Activated T-cell treated with anti-CD3 and anti-CD28 coated beads, Interleukin-2, amount 50 U/mL, for 4 hours (primary cell): ENCODE measurements at regions not wholly inside any gene's neighbourhood (a gene's known extent, or its start where the extent isn't known, plus 50 kb on each side); places are given as distances from the start of the nearest gene placed in this dataset.
A peak's percentile ranks its signal among the peaks of the same experiment; 100 is the strongest.
"Not testable (repeated sequence)": the region's sequence is repeated elsewhere in the genome, so short reads cannot be mapped to it uniquely, and the experiment has no call there.

ENCODE experiments used
- ATAC-seq, 2 donors: fragments of 200-7000 bp; cut with Tn5 transposase; one replicate each; pipeline ENCODE4 v1.10.0; 2021
- DNase-seq: peaks from one replicate; pipeline ENCODE4 v3.0.0-alpha.2; 2020
- H3K27me3 Mint-ChIP-seq: one replicate; pipeline ENCODE4 v1.8.0; 2021; ENCODE audit warnings: low read depth, mixed read lengths
- H3K36me3 Mint-ChIP-seq: one replicate; pipeline ENCODE4 v1.8.0; 2022; ENCODE audit warnings: mixed read lengths; ENCODE audit not compliant: insufficient read depth
- H3K4me1 Mint-ChIP-seq: one replicate; pipeline ENCODE4 v1.8.0; 2021; ENCODE audit warnings: low read depth, mixed read lengths
- H3K4me3 Mint-ChIP-seq: one replicate; pipeline ENCODE4 v1.8.0; 2021; ENCODE audit warnings: mild to moderate bottlenecking, moderate library complexity, mixed read lengths
- H3K9me3 Mint-ChIP-seq: one replicate; pipeline ENCODE4 v1.8.0; 2021; ENCODE audit warnings: mixed read lengths

DNA sequence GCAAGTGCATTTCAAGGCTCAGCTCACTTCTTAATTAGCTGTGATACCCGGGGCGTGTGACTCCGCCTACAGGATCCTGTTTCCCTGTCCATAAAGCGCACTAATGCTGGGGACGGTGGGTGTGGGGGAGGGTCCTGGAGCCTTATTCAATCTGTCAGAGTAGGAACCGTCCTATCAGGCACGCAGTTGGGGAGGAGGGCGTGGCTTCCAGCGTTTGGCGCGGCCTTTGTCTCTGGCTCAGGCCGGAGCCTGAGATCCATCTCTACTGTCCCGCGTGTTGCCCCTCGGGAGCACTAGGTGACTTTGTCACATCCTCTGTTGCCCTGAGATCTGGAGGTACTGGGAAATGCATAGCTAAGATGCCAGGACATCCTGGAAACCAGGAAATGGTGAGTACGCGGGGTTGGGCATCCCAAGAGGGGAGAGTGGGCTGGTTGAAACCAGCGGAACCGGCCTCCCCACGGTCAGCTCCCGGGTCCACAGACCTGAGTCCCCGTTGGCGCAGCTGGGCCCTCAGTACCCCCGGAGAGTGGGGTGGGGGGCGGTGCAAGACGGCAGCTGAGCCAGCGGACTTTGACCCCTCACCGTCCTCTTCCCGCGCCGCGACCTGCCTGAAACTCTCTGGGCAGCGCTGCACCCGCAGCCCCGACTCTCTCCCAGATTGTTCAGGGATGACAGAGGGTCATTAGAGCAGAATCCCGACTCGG is 104.4 kb upstream of the ZNF92 start:
- peaks cover 42% of the 10 kb centered on the region for H3K27me3 Mint-ChIP-seq
- ATAC-seq, result peak; percentile 84 to 89
- H3K9me3 Mint-ChIP-seq, result peaks cover 13% of the 10 kb centered on the region

DNA sequence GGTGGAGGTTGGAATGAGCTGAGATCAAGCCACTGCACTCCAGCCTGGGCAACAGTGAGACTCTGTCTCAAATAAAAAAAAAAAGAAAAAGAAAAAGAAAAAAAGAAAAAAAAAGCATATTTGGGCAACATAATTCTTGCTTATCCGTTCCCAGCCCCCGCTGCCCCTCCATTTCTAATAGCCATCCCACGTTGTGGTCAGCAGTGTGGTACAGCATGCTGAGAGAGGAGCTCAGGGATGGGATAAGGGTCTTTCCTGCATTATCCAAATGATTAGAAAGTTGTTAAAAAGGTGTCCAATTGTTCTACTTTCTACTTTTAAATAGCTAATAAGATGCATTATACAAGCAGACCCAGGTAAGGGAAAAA is 104.9 kb upstream of the ZNF92 start:
- Mint-ChIP-seq H3K36me3 (peaks cover under 1% of the 10 kb centered on the region), H3K27me3 (peaks cover 40% of the 10 kb centered on the region), H3K4me1 (peaks cover 10% of the 10 kb centered on the region), H3K9me3 (peaks cover 8% of the 10 kb centered on the region), H3K4me3 (no peak overlapping the region)
- ATAC-seq (no peak), DNase-seq (no peak)

More for the DNA sequence above, 104.4 kb upstream of the ZNF92 start:
- DNase-seq, result no peak
- H3K4me3 Mint-ChIP-seq, result peak overlapping the region; percentile 67
- peaks cover 1% of the 10 kb centered on the region for H3K36me3 Mint-ChIP-seq
- H3K4me1 Mint-ChIP-seq, result peaks cover 10% of the 10 kb centered on the region

DNA sequence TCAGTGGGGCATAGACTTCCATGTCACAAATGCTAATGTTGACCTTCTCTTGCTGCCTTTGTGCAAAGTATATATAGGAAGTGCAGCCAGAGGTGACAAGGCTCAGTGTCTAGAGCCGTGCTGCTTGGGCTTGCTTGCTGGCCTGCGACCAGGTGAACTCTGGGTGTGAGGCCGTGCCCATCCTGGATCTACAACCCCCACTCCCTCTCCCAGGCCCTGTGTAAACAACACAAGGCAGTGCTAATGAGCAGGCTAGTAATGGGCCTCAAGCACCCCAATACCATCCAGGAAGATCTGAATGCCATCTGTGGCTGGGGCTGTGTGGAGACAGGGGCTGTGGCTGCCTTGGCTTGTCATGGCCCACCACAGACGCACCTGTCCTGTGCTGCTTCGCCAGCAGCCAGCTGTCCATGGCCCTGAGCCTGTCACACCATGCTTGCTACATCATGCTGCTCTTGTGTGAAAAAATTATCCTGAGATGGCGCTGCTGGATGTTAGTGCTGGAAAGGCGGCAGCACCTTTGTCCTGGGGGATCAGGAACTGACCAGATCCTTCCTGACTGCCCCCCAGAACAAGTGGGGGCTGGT is 107.6 kb upstream of the ZNF92 start:
- peaks cover 25% of the 10 kb centered on the region for H3K27me3 Mint-ChIP-seq
- ATAC-seq (no peak), DNase-seq (no peak)
- no peaks in the 10 kb centered on the region for H3K36me3 Mint-ChIP-seq
- H3K4me1 Mint-ChIP-seq, result peaks cover 10% of the 10 kb centered on the region
- no peak overlapping the region for H3K4me3 Mint-ChIP-seq
- H3K9me3 Mint-ChIP-seq, result no peaks in the 10 kb centered on the region

DNA sequence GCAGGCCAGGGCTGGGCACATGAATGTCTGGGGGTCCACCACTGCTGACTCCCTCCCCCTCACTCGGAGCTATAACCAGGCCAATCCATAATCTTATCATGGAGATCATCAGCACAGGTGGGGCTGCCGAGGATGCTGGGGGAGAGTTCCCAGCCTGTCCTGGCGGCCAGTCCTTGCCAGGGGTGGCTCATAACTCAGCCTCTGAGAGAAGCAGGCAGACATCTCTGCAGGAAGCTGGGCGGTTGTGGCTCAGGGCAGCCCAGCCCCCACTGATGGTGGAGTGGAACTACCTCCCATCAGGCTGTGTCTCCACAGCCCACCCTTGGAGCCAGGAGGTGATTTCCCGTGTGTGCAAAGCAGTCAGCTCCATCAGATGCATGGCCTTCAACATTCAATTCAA is 109.4 kb upstream of the ZNF92 start:
- H3K4me3 Mint-ChIP-seq, result no peak overlapping the region
- peaks cover 13% of the 10 kb centered on the region for H3K27me3 Mint-ChIP-seq
- ATAC-seq, result no peak
- H3K9me3 Mint-ChIP-seq, result no peaks in the 10 kb centered on the region
- H3K4me1 Mint-ChIP-seq, result peaks cover 3% of the 10 kb centered on the region
- DNase-seq, result no peak
- no peaks in the 10 kb centered on the region for H3K36me3 Mint-ChIP-seq

DNA sequence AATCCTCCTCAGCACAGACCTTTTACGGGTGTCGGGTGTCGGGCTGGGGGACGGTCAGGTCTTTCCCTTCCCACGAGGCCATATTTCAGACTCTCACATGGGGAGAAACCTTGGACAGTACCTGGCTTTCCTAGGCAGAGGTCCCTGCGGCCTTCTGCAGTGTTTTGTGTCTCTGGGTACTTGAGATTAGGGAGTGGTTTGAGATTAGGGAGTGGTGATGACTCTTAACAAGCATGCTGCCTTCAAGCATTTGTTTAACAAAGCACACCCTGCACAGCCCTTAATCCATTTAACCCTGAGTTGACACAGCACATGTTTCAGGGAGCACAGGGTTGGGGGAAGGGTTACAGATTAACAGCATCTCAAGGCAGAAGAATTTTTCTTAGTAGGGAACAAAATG is 113.0 kb upstream of the ZNF92 start:
- not testable (repeated sequence) for H3K4me1 Mint-ChIP-seq, ATAC-seq, H3K4me3 Mint-ChIP-seq, DNase-seq, H3K27me3 Mint-ChIP-seq, H3K36me3 Mint-ChIP-seq, H3K9me3 Mint-ChIP-seq

DNA sequence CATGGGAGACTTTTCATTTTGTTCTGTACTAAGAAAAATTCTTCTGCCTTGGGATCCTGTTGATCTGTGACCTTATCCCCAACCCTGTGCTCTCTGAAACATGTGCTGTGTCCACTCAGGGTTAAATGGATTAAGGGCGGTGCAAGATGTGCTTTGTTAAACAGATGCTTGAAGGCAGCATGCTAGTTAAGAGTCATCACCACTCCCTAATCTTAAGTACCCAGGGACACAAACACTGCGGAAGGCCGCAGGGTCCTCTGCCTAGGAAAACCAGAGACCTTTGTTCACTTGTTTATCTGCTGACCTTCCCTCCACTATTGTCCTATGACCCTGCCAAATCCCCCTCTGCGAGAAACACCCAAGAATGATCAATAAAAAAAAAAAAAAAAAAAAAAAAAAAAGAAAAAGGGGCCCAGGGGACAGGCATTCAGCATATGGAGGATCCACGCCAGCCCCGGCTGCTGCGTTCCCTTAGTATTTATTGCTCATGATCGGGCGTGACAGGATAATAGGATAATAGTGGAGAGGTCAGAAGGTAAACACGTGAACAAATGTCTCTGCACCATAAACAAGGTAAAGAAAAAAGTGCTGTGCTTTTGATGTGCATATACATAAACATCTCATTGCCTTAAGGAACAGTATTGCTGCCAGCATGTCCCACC is 113.7 kb upstream of the ZNF92 start:
- not testable (repeated sequence) for DNase-seq, H3K4me3 Mint-ChIP-seq, H3K27me3 Mint-ChIP-seq, H3K36me3 Mint-ChIP-seq, ATAC-seq, H3K9me3 Mint-ChIP-seq, H3K4me1 Mint-ChIP-seq

DNA sequence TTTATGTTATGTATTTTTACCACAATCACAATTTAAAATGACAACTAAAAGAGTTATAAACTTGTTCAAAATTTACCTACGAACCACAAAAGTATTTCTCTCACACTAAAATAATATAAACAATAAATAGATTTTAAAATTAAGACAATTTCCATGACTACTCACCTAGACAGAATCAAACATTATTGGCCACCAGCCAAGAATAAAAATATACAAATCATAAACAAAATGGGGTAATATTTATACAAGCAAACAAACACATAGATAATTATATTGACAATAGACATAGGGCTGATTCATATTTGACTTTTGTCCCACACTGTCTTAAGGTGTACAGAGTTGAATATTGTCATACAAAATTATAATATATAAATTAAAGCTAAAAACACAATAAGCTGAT is 119.6 kb upstream of the ZNF92 start:
- DNase-seq (no peak), ATAC-seq (no peak)
- Mint-ChIP-seq H3K9me3 (no peaks in the 10 kb centered on the region), H3K4me1 (peaks cover 5% of the 10 kb centered on the region), H3K4me3 (no peak overlapping the region), H3K27me3 (peaks cover 22% of the 10 kb centered on the region), H3K36me3 (no peaks in the 10 kb centered on the region)

DNA sequence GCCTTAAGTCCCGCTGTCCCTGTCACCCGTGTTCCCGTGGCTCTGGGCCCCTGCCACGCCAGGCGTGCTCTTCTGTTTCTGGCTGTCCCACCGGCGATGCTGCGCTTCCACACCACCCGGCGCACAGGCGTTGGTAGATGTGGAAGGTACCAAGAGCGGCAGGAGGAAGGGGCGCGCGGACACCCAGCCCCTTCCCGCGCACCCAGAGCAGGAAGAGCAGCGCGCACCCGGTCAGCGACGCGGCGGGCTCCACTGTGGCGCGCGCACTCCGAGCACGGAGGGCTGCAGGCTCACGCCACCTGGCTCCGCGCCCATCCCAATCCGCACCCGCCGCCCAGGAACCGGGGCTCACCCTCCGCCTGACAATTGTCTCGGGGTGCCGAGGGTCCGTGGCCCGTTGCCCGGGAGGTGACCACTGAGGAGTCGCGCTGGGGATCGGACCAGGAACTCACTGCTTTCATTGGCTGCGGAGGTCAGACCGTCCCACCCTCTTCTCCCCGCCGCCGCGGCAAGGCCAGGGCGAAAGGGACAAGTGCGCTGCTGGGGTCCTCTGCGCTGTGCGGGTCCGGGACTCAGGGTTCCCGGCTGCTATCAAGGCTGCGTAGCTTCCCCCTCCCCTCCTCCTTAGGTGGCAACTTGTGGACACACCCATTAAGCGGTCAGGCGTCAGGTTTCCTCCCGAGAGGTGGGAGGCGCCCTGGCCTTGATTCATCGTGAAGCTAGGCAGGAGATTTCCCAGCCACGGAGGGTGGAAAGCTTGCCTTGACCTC is 121.6 kb upstream of the ZNF92 start:
- H3K4me1 Mint-ChIP-seq, result peaks cover 5% of the 10 kb centered on the region
- H3K9me3 Mint-ChIP-seq, result no peaks in the 10 kb centered on the region
- H3K27me3 Mint-ChIP-seq, result peaks cover 22% of the 10 kb centered on the region
- DNase-seq, result no peak
- peak; percentile 67 to 78 for ATAC-seq
- peak overlapping the region; percentile 82 for H3K4me3 Mint-ChIP-seq
- H3K36me3 Mint-ChIP-seq, result no peaks in the 10 kb centered on the region

DNA sequence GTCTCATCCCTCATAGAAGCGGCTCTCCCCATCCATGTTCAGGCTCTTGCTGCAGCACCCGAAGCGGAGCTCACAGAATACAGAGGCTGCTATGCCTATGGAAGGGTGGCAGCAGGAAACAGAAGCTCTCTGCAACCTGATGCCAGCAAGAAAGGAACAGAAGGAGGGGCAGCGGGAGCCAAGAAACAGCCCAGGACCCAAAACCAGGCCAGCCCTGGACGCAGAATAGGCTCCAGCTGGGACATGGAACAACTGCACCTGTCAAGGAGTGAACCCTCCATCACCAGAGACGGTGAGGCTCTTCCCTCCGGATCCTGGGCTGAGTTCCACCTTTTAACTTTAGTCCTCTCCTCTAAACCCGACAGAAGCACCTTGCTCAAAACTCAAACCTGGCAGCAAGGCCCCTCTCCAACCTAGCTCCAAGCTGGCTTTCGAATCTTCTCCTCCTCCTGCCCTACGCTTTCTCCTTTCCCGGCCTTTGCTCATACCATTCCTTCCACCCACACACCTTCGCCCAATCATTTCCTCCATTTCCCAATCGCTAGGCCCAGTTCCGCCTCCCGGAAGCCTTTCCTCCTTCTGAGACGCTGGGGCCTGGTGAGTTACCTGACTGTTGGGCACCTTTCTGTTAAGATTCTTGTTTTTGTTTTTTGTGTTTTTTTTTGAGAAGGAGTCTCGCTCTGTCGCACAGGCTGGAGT is 122.8 kb upstream of the ZNF92 start:
- no peak for ATAC-seq
- peaks cover 5% of the 10 kb centered on the region for H3K4me1 Mint-ChIP-seq
- H3K27me3 Mint-ChIP-seq, result peaks cover 22% of the 10 kb centered on the region
- H3K9me3 Mint-ChIP-seq, result no peaks in the 10 kb centered on the region
- no peak for DNase-seq
- peak overlapping the region; percentile 82 for H3K4me3 Mint-ChIP-seq
- no peaks in the 10 kb centered on the region for H3K36me3 Mint-ChIP-seq

DNA sequence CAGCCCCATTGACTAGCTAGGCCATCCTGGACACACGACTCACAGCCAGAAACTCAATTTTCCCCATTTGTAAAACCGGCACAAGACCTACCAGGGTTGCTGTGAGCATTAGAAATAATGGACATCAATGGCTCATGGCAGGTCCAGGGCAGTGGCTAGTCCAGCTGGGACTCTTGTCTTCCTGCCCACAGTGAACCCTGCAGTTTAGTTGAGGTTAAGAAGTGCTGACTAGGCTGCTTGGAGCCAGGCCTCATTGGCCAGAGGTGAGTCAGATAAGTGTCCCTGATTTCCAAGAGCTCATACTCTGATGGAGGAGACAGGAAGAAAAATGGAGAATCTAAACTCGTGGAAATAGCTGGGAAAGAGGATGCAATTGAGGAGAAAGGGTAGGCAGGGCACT is 123.4 kb upstream of the ZNF92 start:
- H3K36me3 Mint-ChIP-seq, result no peaks in the 10 kb centered on the region
- peaks cover 22% of the 10 kb centered on the region for H3K27me3 Mint-ChIP-seq
- H3K4me3 Mint-ChIP-seq, result no peak overlapping the region
- H3K4me1 Mint-ChIP-seq, result peaks cover 5% of the 10 kb centered on the region
- no peak for DNase-seq
- no peaks in the 10 kb centered on the region for H3K9me3 Mint-ChIP-seq
- ATAC-seq, result no peak

DNA sequence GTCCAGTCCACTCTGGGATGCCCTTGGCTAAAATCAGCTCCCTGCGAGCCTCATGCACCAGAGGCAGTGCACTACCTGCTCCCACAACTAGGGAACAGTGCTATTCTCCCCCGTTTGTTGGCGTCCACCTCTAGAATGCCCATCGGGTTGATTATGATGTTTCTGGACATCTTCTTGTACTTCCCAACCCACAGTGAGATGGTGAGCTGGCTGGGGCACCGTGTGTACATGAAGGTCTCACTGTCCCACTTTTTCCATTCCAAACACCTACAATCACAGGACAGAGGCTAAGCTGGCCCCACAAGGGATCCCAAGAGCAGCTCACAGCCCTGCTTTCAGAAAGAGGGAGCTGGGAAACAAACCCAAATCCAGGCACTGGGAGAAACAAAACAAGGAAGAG is 126.2 kb upstream of the ZNF92 start:
- DNase-seq, result no peak
- Mint-ChIP-seq H3K9me3 (no peaks in the 10 kb centered on the region), H3K27me3 (peaks cover 15% of the 10 kb centered on the region), H3K4me3 (no peak overlapping the region), H3K36me3 (no peaks in the 10 kb centered on the region), H3K4me1 (peaks cover 3% of the 10 kb centered on the region)
- ATAC-seq, result no peak

DNA sequence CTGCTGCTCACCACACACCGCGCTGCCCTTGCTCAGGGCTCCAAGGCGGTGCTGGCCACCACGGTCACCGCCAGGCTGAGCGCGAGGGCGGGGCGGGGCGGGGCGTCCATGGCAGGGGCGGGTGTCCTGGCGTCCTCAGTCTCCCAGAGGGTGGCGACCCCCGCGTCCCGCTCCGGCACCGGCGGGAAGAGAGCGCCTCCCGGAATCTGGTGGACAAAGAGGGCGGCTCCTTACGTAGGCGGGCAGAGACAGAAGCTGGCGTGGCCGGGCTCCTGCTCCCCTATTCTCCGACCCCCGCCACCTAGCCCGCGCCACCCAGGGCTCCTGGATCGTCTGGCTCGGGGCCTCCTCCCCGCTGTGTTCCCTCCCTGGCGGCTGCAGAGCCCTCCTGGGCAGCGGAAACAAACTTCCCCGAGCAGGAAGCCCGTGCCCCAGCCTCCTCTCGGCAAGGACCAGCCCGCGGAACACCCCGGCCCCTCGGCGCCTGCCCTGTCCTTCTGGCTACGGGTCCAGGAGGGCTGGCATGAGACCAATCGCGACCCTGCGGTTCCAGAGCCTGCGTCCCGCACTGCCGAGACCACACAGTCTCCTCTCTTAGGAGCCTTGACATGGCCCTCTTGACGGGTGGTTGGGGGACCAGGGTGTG is 133.8 kb upstream of the ZNF92 start:
- H3K4me3 Mint-ChIP-seq, result peak overlapping the region; percentile 64
- ATAC-seq, result peak; percentile 67 to 70
- H3K27me3 Mint-ChIP-seq, result peaks cover 35% of the 10 kb centered on the region
- H3K9me3 Mint-ChIP-seq, result no peaks in the 10 kb centered on the region
- no peak for DNase-seq
- H3K36me3 Mint-ChIP-seq, result no peaks in the 10 kb centered on the region
- H3K4me1 Mint-ChIP-seq, result peaks cover 6% of the 10 kb centered on the region

DNA sequence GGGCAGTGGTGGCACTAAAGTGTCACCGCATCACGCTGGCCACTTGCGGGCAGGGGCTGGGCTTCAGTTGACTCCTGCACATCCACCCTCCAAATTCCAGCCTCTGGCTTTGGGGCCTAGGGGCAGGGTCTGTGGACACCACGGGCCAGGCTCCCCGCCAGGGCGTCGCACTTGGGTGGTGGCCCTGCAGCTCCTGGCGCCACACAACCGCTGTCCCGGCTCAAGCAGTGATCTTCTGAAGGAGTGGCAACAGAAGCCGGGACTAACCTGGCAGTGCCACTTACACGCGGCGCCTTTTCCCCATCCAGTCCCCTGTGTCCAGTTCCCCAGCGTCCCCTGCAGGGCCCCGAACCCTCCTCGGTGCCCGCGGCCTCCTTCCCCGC is 134.3 kb upstream of the ZNF92 start:
- Mint-ChIP-seq H3K9me3 (no peaks in the 10 kb centered on the region), H3K27me3 (peaks cover 35% of the 10 kb centered on the region), H3K4me1 (peaks cover 11% of the 10 kb centered on the region), H3K4me3 (no peak overlapping the region), H3K36me3 (no peaks in the 10 kb centered on the region)
- DNase-seq, result no peak
- no peak for ATAC-seq

DNA sequence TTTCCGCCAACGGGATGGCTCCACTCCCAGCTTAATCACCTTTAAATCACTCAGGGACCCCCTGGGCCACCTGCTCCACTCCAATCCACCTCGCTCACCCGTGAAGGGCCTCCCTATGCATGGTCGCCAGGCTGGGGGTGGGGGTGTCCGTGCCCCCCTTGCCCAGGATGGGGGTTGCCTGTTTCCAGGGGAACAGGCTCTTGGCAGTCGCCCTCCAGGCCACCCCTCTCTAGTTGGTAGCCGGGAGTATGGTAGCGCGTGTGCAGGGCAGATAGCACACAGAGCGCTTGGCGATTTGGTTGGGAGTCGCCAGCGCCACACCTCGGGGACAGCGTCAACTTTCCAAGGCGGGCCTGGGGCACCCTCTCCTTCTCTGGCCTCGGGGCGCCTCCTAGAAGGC is 134.9 kb upstream of the ZNF92 start:
- H3K36me3 Mint-ChIP-seq, result no peaks in the 10 kb centered on the region
- DNase-seq (no peak), ATAC-seq (no peak)
- H3K4me3 Mint-ChIP-seq, result no peak overlapping the region
- H3K4me1 Mint-ChIP-seq, result peaks cover 15% of the 10 kb centered on the region
- H3K9me3 Mint-ChIP-seq, result no peaks in the 10 kb centered on the region
- H3K27me3 Mint-ChIP-seq, result peaks cover 35% of the 10 kb centered on the region
